CD4-positive, alpha-beta T cell treated with Interleukin-21 for 1 hour (primary cell): ENCODE measurements at regions not wholly inside any gene's neighbourhood (a gene's known extent, or its start where the extent isn't known, plus 50 kb on each side); places are given as distances from the start of the nearest gene placed in this dataset.

ENCODE experiments used
- DNase-seq: peaks from one replicate; pipeline ENCODE4 v3.0.0-alpha.2; 2020

- no peak for DNase-seq
Measured at GRCh38 chr2:221042926-221043325, 529.2 kb downstream of the EPHA4 start.

DNA sequence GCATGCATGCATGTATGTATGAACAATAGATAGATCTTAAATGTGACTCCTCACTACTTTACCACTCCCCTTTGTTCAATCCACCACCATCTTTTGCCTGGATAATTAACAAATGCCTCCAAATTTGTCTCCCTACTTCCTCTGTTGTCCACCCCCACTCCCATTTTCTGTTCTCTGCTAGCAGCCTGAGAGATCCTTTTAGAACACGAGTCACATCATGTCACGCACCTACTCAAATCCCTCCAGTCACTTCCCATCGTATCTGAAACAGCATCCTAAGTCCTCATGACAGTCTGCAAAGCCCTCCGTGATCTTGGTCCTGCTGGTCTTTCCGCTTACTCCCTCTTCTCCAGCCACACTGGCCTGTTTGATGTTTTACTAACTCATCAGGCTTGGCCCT lies 527.3 kb downstream of the EPHA4 start:
- no peak for DNase-seq

GRCh38 chr2:221050020-221050795 lies 521.9 kb downstream of the EPHA4 start:
- DNase-seq, result no peak

DNA sequence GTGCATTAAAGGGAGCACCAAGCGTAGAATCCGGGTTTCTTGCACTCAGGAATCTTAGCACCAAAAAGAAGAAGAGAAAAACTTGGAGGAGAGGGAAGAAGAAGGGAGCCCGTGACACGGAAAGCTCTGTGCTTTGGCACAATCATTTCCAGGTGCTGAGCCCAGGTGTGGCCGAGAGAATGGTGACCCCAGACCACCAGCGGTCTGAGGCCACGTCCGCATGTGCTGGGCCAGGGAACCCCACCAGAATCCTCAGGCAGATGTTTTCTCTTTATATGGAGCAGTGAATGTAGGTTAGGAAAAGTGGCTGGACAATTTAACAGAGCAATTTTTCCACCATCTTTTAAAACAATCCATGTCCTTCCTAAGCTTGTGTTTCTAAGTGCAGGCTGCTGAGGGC lies 520.9 kb downstream of the EPHA4 start:
- no peak for DNase-seq

GRCh38 chr2:221060376-221060775 lies 511.7 kb downstream of the EPHA4 start:
- DNase-seq, result no peak

DNA sequence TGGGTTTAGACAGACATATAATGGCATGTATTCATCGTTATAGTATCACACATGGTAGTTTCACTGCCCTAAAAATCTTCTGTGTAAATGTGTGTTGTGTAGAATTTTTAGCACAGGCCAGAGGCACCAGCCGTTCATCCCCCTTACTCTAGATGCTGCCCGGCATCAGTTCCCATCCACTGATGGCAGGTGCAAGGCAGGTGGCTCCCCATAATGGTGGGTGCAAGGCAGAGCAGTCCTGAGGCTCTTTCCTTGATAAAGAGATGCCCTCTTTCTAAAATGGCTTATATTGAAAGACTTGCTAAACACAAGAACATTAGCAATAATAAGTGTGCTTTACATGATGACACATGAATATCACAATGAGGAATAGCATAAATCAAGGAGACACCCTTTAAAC lies 508.5 kb downstream of the EPHA4 start:
- no peak for DNase-seq

GRCh38 chr2:221064058-221064854 lies 507.8 kb downstream of the EPHA4 start:
- no peak for DNase-seq

- DNase-seq, result no peak
Measured at GRCh38 chr2:221064880-221065279, 507.2 kb downstream of the EPHA4 start.

DNA sequence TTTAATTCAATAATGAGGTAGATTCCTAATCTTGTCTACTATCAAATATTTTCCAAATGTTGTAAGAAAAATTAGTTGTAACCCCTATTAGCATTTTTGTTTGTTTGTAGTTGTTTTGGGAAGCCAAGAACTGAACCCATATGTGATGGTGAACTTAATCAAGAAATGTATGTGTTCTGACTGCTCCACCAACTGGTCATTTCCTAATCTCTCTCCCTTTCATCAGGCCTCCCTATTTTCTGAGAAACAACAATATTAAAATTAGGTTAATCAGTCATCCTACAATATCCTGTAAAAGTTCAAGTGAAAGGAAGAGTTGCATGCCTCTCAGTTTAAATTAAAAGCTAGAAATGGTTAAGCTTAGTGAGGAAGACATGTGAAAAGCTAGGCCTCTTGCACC lies 504.0 kb downstream of the EPHA4 start:
- no peak for DNase-seq

- no peak for DNase-seq
Measured at GRCh38 chr2:221070106-221070505, 502.0 kb downstream of the EPHA4 start.

DNA sequence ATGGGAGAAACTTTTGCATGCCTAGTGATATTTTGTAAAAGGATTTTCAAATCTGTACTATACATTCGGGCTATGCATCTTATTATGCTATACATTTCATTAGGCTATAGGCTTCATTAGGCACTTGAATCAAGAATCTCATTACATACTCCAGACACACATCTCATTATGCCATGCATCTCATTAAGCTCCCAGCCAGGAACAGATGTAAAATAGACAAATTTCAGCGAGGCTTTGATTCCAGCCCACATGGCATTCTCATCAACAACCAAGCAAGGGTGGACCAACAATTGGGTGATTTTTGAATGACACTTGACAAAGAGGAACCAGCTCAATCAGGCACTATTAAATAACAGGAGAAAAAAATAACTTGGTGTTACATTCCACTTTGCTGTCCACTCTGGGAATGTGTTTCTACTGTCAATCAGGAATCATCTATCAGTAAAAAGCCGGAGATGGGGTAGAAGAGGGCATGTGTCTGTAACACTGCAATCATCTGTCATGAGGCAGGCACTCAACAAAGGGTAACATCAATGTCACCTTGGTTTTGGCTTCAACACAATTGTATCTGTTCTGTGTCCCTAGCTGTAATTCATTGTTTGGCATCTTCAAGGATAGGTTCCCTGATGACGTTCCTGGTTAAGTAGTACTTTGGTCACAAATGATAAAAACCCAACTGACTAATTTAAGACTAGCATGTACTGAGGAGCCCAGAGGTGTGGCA lies 498.6 kb downstream of the EPHA4 start:
- DNase-seq, result no peak

DNA sequence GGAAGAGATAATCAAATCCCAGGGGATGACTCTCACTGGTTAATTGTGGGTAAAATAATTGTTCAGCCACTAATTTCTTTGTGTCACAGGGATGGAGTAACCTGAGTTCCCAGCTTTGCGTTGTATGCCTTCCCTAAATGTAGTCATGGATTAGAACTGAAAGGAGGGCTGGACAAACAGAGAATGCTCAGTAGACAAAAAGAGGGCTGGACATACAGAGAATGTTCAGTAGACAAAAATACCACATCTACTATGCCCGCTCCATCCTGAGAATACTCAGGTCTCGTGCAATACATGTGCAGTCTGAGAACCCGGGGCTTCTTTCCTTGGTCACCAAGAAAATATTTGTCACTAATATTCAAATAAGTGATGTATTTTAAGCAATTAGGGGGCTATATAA lies 497.9 kb downstream of the EPHA4 start:
- no peak for DNase-seq

- DNase-seq, result no peak
Measured at GRCh38 chr2:221075203-221075602, 496.9 kb downstream of the EPHA4 start.

GRCh38 chr2:221077251-221077650 lies 494.9 kb downstream of the EPHA4 start:
- no peak for DNase-seq

- no peak for DNase-seq
Measured at GRCh38 chr2:221077799-221078198, 494.3 kb downstream of the EPHA4 start.

DNA sequence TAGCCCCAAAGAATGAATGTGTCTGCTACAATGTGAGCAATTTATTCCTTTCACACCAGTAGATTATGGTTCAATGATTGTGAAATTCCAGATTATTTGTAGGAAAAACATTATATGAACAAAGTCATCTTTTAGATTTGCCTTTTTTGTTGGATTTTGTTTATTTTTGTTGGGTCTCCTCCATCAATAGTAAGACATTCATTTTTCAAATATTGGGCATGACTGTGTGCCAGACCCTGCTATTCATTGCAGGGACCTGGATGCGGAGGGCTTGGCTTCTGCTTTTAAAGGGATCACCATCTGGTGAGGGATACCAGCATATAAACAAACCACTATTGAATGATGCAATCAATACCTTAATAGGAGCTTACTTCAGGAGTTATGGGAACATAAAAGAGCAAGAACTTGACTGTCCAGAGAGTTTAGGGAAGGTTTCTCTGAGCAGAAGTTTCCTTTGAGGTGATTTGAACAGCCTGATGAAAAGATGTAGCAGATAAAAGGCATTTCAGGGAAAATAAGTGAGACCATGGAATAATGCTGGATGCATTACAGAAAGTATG lies 486.7 kb downstream of the EPHA4 start:
- no peak for DNase-seq

DNA sequence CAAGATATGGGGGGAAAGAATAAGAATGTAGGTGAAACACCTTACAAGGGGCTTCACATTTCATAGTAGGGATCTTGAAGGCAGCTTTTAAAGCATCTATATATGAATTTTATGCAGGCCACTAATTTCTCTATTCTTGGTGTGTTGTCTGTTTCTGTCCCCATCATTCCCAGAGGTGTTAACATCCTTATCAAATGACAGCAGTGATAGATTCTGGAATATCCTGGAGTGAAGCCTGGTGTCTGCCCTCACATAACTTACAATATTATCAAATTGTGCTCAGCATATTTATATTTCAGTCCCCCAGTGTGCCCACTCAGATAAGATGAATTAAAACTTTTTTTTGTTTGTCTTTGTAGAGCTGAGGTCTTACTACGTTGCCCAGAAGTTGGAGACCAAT lies 486.2 kb downstream of the EPHA4 start:
- no peak for DNase-seq

GRCh38 chr2:221087779-221088178 lies 484.3 kb downstream of the EPHA4 start:
- no peak for DNase-seq

DNA sequence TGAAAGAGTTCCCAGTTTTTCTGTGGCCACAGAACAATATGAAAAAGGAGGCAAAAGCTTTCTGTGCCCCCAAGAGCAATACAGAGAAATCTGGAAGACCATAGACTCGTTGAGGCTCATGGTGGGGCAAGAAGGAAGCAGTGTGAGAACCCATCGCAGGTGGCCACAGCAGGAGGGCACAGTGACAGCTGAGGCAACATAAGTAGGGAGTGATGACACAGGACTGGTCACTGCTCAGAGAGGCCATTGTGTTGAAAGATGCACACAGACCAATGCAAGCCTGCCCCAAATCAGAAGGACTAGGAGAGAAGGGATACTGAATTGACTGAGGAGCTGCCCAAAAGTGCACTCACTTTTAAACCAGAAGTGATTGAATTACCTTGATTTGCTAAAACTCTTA lies 483.6 kb downstream of the EPHA4 start:
- DNase-seq, result no peak

GRCh38 chr2:221095356-221095755 lies 476.7 kb downstream of the EPHA4 start:
- DNase-seq, result no peak

DNA sequence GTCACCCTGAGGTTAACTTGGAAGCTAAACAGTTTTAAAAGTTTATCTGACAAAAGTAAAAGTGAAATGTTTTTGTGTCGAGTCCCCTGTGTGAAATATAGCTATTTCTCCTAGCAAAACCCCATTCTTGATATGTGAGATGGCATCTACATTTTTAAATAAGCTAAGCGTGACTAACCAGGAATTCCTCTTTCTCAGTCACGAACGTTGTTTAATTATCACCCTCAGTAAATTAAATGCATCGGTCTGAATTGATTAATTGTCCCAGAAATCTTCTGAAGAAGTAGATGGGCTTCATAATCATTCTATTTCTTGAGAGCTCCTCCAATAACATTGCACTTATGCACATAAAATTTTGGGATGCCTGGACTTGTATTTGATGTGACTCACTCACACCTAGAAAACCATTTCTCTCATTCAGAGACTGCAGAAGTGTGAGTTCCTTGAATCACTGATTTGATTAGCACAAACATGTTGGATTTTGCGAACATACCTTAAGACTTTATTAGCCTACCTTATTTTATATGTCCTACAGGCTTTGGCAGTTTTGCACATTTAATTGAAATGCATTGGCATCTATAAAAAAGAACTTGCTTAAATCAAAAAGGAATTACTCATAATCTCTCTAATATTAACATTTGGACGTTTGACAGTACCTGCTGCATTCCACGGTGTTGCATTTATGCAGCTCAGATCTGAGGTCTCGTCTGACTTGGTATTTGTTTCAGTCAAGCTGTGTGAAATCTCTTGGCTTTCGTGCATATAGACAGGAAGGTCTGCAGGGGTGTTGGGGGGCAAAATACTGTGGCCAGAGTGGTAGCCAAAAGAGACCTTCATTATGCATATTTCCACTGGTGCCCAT lies 475.2 kb downstream of the EPHA4 start:
- DNase-seq, result no peak

- no peak for DNase-seq
Measured at GRCh38 chr2:221097568-221097915, 474.6 kb downstream of the EPHA4 start.

- no peak for DNase-seq
Measured at GRCh38 chr2:221097949-221098348, 474.2 kb downstream of the EPHA4 start.
